DND-41 (cell line): ENCODE measurements at regions not wholly inside any gene's neighbourhood (a gene's known extent, or its start where the extent isn't known, plus 50 kb on each side); places are given as distances from the start of the nearest gene placed in this dataset.

Source experiments
- CTCF ChIP-seq: IDR thresholded peaks from 2 replicates; pipeline ENCODE4 v1.5.1; 2012; ENCODE audit warnings: borderline replicate concordance, low read length, moderate library complexity, mild to moderate bottlenecking; ENCODE audit not compliant: poor library complexity, severe bottlenecking; ENCODE audit errors: extremely low read depth
- EZH2 ChIP-seq: IDR thresholded peaks from 3 replicates; pipeline ENCODE4 v1.6.1; 2012; ENCODE audit warnings: borderline replicate concordance, low read depth, mild to moderate bottlenecking, moderate library complexity, low read length, inconsistent platforms; ENCODE audit not compliant: severe bottlenecking

- no peak for TF ChIP-seq CTCF
- TF ChIP-seq EZH2 = no peak
These were observed 207.1 kb downstream of the LRRN1 start for GRCh38 chr3:4006288-4006687.
